Activated CD8-positive, alpha-beta T cell treated with anti-CD3 and anti-CD28 coated beads for 36 hours (primary cell): ENCODE measurements at regions not wholly inside any gene's neighbourhood (a gene's known extent, or its start where the extent isn't known, plus 50 kb on each side); places are given as distances from the start of the nearest gene placed in this dataset.

Experiments
- ATAC-seq: fragments of 200-7000 bp; cut with Tn5 transposase; one replicate; pipeline ENCODE4 v1.10.0; 2021; ENCODE audit warnings: mild to moderate bottlenecking, moderate library complexity
- CTCF ChIA-PET: fragments of 350-600 bp; sonication (Branson Sonifier 250); formaldehyde crosslinking; loops from one replicate; lab custom pipeline; 2021; ENCODE audit warnings: antibody characterized with exemption; lab: Charles Lee
- POLR2A ChIA-PET: fragments of 350-600 bp; sonication (Branson Sonifier 250); formaldehyde crosslinking; loops from one replicate; lab custom pipeline; 2021; ENCODE audit warnings: antibody characterized with exemption; lab: Charles Lee
- DNase-seq: peaks from one replicate; pipeline ENCODE4 v3.0.0-alpha.2; 2020
- H3K27ac Mint-ChIP-seq: one replicate; pipeline ENCODE4 v1.8.0; 2021; ENCODE audit warnings: mild to moderate bottlenecking, mixed read lengths
- H3K27me3 Mint-ChIP-seq: one replicate; pipeline ENCODE4 v1.8.0; 2021; ENCODE audit warnings: mixed read lengths
- H3K36me3 Mint-ChIP-seq: one replicate; pipeline ENCODE4 v1.8.0; 2021; ENCODE audit warnings: low read depth, mixed read lengths
- H3K4me1 Mint-ChIP-seq: one replicate; pipeline ENCODE4 v1.8.0; 2021; ENCODE audit warnings: low read depth, mixed read lengths
- H3K4me3 Mint-ChIP-seq: one replicate; pipeline ENCODE4 v1.8.0; 2021; ENCODE audit warnings: mild to moderate bottlenecking, moderate library complexity, mixed read lengths
- H3K9me3 Mint-ChIP-seq: one replicate; pipeline ENCODE4 v1.8.0; 2021; ENCODE audit warnings: mixed read lengths
- CTCF ChIP-seq: fragments of 200-600 bp; IDR thresholded peaks from one replicate; pipeline ENCODE4 v1.8.0; 2022; ENCODE audit warnings: antibody characterized with exemption, mild to moderate bottlenecking
- intact Hi-C: fragments of 100-400 bp; cut with micrococcal nuclease; formaldehyde crosslinking; loops from one replicate; pipeline ENCODE4 v1.10.0; 2022

GRCh38 chr14:97281741-97282140 lies 484.6 kb downstream of the VRK1 start:
- DNase-seq, result no peak
- Mint-ChIP-seq H3K4me1 (peaks cover 4% of the 10 kb centered on the region), H3K27me3 (peaks cover 7% of the 10 kb centered on the region), H3K9me3 (no peaks in the 10 kb centered on the region), H3K36me3 (no peaks in the 10 kb centered on the region), H3K4me3 (no peak overlapping the region), H3K27ac (no peak overlapping the region)
- intact Hi-C loops, result no loop called here
- ChIA-PET CTCF (no interaction called here), POLR2A (no interaction called here)
- TF ChIP-seq CTCF, result no peak
- ATAC-seq, result no peak

- POLR2A ChIA-PET, result no interaction called here
- Mint-ChIP-seq H3K27ac (no peak overlapping the region), H3K27me3 (peaks cover 7% of the 10 kb centered on the region)
Measured at GRCh38 chr14:97282210-97283004, 485.2 kb downstream of the VRK1 start.

DNA sequence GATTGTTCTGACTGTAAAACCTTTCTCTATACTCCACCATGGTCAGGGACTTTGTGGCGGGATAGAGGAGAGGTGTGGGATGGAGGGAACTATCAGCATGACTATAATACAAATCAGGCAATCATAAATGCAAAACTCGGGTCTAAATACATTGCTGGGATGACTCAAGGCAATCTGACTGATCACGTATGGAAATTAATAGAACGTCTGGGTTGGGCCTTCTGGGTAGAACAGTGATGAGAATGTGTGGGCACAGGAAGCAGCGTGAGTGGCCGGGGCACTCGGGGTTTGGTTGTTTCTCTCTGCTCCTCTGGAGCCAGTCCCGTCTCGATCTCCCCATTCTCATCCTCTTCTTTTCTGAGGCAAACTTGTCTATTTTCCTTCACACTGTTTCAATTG lies 485.8 kb downstream of the VRK1 start:
- H3K4me3 Mint-ChIP-seq, result no peak overlapping the region
- ATAC-seq, result no peak
- peaks cover 7% of the 10 kb centered on the region for H3K27me3 Mint-ChIP-seq

More at GRCh38 chr14:97282210-97283004, 485.2 kb downstream of the VRK1 start:
- intact Hi-C loops, result no loop called here
- DNase-seq (no peak), ATAC-seq (no peak)
- CTCF ChIA-PET, result no interaction called here
- no peak for TF ChIP-seq CTCF
- Mint-ChIP-seq H3K36me3 (no peaks in the 10 kb centered on the region), H3K9me3 (no peaks in the 10 kb centered on the region), H3K4me3 (no peak overlapping the region), H3K4me1 (no peaks in the 10 kb centered on the region)

GRCh38 chr14:97283426-97283825 lies 486.2 kb downstream of the VRK1 start:
- TF ChIP-seq CTCF, result no peak
- ATAC-seq, result no peak
- Mint-ChIP-seq H3K4me3 (no peak overlapping the region), H3K36me3 (no peaks in the 10 kb centered on the region), H3K27me3 (peaks cover 7% of the 10 kb centered on the region), H3K9me3 (no peaks in the 10 kb centered on the region), H3K4me1 (no peaks in the 10 kb centered on the region), H3K27ac (no peak overlapping the region)
- POLR2A ChIA-PET, result interaction anchor here (0.6 kb wide), 2 partner anchors 12 to 241 kb away, joined by 3 read pairs; no protein-coding TSS in a partner anchor
- intact Hi-C loops, result no loop called here
- DNase-seq, result no peak
- CTCF ChIA-PET, result no interaction called here

More for the DNA sequence above, 485.8 kb downstream of the VRK1 start:
- ChIA-PET POLR2A (interaction anchor here (0.6 kb wide), 2 partner anchors 12 to 242 kb away, joined by 3 read pairs; no protein-coding TSS in a partner anchor), CTCF (no interaction called here)
- intact Hi-C loops, result no loop called here
- H3K36me3 Mint-ChIP-seq, result no peaks in the 10 kb centered on the region
- no peak for TF ChIP-seq CTCF
- H3K27ac Mint-ChIP-seq, result no peak overlapping the region
- no peak for DNase-seq
- H3K9me3 Mint-ChIP-seq, result no peaks in the 10 kb centered on the region
- no peaks in the 10 kb centered on the region for H3K4me1 Mint-ChIP-seq

GRCh38 chr14:97283841-97284240 lies 486.7 kb downstream of the VRK1 start:
- intact Hi-C loops, result no loop called here
- no peak for TF ChIP-seq CTCF
- ATAC-seq, result no peak
- Mint-ChIP-seq H3K4me1 (no peaks in the 10 kb centered on the region), H3K27ac (no peak overlapping the region), H3K4me3 (no peak overlapping the region), H3K27me3 (peaks cover 6% of the 10 kb centered on the region), H3K9me3 (no peaks in the 10 kb centered on the region), H3K36me3 (no peaks in the 10 kb centered on the region)
- CTCF ChIA-PET, result no interaction called here
- DNase-seq, result no peak
- POLR2A ChIA-PET, result interaction anchor here (0.6 kb wide), 1 partner anchor 11 kb away, joined by 3 read pairs; no protein-coding TSS in a partner anchor
